ENCODE measurements at regions not wholly inside any gene's neighbourhood (a gene's known extent, or its start where the extent isn't known, plus 50 kb on each side); places are given as distances from the start of the nearest gene placed in this dataset.

DNA sequence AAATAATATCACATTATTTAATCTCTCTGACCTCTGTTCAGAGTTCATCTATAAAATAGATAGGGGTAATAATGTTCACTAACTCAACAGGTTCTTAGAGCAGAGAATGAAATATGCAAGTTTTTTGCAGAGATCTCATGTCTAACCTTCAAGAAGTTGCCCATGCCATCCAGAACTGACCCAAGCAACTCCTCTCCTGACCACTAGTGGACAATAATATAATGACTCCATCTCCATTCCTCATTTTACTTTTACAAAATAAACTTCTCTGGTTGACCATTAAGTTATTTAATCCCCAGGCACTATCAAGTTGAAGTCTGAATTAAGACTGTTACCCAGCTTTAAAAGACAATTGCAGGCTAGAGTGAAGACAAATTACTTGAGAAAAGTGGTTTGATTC is 382.6 kb downstream of the KCNA4 start:
- TF ChIP-seq, protein P1, sequence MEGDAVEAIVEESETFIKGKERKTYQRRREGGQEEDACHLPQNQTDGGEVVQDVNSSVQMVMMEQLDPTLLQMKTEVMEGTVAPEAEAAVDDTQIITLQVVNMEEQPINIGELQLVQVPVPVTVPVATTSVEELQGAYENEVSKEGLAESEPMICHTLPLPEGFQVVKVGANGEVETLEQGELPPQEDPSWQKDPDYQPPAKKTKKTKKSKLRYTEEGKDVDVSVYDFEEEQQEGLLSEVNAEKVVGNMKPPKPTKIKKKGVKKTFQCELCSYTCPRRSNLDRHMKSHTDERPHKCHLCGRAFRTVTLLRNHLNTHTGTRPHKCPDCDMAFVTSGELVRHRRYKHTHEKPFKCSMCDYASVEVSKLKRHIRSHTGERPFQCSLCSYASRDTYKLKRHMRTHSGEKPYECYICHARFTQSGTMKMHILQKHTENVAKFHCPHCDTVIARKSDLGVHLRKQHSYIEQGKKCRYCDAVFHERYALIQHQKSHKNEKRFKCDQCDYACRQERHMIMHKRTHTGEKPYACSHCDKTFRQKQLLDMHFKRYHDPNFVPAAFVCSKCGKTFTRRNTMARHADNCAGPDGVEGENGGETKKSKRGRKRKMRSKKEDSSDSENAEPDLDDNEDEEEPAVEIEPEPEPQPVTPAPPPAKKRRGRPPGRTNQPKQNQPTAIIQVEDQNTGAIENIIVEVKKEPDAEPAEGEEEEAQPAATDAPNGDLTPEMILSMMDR (IDR thresholded peaks at IDR 0.05), result no peak
- TF ChIP-seq POLR2A (IDR thresholded peaks at IDR 0.05), result no peak

Measured in thyroid gland (tissue), 4 donors.